ENCODE measurements at regions not wholly inside any gene's neighbourhood (a gene's known extent, or its start where the extent isn't known, plus 50 kb on each side); places are given as distances from the start of the nearest gene placed in this dataset.

DNA sequence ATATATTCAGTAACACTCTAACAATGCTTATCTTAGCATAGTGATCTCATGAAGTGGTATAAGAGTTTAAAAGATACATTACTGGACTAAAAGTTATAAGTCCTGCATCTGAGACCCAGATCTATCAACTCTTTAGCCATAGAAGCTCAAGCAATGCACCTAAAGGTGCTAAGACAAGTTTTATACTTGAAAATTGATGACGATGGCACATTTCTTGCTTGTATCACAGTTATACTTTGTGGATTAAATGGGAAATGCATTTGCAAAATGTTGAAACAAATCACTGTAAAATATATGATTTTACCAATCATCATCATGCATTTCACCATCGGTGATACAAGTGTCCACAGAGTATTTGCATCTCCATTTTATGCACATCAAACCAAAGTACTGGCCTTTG, 525.3 kb upstream of the ZNF385D start:
- H3K27ac Mint-ChIP-seq: no peak overlapping the region
- no peaks in the 10 kb centered on the region for H3K4me1 Mint-ChIP-seq (ENCODE audit: low read depth)
- DNase-seq (no peak), ATAC-seq (replicated peaks in 1 of 2) (no peak)
- no peaks in the 10 kb centered on the region for H3K27me3 Mint-ChIP-seq (ENCODE audit: low read depth)
- H3K9me3 Mint-ChIP-seq: peaks cover 2 to 9% of the 10 kb centered on the region in 2 donors
- H3K4me3 Mint-ChIP-seq: no peak overlapping the region
- no peaks in the 10 kb centered on the region for H3K36me3 Mint-ChIP-seq (ENCODE audit: insufficient read depth in 2 of 2)

DNA sequence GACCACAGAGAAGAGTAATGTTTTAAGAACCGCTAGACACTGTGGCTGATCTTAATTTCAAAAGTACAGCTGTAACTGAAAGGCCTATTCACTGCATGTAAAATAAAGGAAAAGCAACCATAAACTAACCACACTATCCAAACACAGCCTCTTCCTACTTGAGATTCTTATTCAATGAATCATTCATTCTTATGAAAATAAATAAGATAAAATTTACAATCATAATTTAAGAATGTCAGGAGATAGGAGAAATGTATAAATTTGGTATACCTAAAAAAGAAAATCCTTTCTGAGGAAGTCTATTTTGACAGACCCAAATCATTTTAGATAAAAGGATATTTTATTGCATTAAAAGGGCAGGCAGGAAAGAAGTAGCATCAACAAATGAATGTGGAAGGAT, 533.5 kb upstream of the ZNF385D start:
- H3K27ac Mint-ChIP-seq: no peak overlapping the region
- ATAC-seq (replicated peaks in 1 of 2) (no peak), DNase-seq (no peak)
- no peaks in the 10 kb centered on the region for H3K36me3 Mint-ChIP-seq (ENCODE audit: insufficient read depth in 2 of 2)
- no peak overlapping the region for H3K4me3 Mint-ChIP-seq
- no peaks in the 10 kb centered on the region for H3K4me1 Mint-ChIP-seq (ENCODE audit: low read depth)
- H3K9me3 Mint-ChIP-seq: peaks cover 7 to 9% of the 10 kb centered on the region in 2 donors
- H3K27me3 Mint-ChIP-seq (ENCODE audit: low read depth): no peaks in the 10 kb centered on the region

DNA sequence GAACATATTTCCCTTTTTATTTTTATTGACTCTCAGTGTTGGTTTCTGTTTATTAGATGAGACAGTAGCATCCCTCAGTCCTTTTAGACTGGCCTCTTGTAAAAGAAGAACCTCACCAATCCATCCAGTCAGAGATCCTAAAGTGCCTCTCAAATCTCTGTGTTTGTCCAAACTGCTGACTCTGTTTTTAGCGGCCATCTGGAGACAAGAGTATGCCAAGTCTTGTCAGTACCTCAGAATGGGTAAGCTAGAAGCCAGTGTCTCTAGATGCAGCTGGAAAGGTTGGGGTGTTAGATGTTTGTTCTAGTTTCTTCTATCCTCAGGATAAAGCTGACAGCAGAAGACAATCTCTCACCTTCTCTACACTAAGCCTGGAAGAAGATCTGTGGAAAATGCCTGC, 537.7 kb upstream of the ZNF385D start:
- Mint-ChIP-seq H3K27ac (no peak overlapping the region), H3K4me3 (no peak overlapping the region), H3K36me3 (ENCODE audit: insufficient read depth in 2 of 2) (no peaks in the 10 kb centered on the region), H3K27me3 (ENCODE audit: low read depth) (no peaks in the 10 kb centered on the region), H3K9me3 (peaks cover 2 to 4% of the 10 kb centered on the region in 2 donors), H3K4me1 (ENCODE audit: low read depth) (no peaks in the 10 kb centered on the region)
- no peak for ATAC-seq (replicated peaks in 1 of 2)
- DNase-seq: no peak

DNA sequence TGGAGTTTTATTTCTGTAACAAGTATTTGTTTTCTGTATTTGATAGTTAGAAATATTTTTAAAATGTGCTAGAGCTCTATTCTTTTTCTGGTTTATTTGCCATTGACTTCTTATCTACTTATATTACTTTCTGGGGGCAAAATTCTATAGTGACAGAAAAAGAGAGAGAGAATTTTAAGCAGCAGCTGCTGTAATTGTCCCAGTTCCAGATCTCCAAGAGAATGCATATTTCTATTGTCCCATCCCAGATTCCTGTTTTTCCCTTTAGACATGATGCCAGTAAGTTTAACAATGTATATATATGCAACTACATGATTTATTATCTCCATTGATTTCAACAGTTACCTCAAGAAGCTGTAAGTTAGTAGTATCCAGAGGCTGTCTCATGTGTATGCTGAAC, 541.7 kb upstream of the ZNF385D start:
- Mint-ChIP-seq H3K36me3 (ENCODE audit: insufficient read depth in 2 of 2) (no peaks in the 10 kb centered on the region), H3K27me3 (ENCODE audit: low read depth) (no peaks in the 10 kb centered on the region), H3K9me3 (peaks cover 4 to 5% of the 10 kb centered on the region in 2 donors), H3K4me3 (no peak overlapping the region), H3K27ac (no peak overlapping the region), H3K4me1 (ENCODE audit: low read depth) (no peaks in the 10 kb centered on the region)
- no peak for ATAC-seq (replicated peaks in 1 of 2)
- DNase-seq: no peak

DNA sequence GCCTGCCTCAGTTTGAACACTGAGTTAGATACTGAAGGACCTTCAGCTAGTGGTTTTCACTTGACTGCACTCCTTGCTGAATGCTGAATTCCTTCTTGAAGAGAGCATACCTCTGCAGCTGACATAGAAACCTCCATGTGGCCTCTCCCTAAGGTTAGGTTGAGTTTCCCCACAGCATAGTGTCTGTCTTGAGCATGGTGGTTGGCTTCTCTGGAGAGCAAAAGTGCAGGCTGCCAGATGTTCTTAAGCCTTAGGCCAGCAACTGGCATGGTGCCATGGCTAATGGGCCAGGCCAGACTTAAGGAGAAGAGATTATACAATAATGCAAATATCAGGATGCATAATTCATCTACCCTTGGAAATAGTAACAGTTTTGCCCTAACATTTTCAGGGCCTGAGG, 545.6 kb upstream of the ZNF385D start:
- no peak for DNase-seq
- H3K36me3 Mint-ChIP-seq (ENCODE audit: insufficient read depth in 2 of 2): no peaks in the 10 kb centered on the region

DNA sequence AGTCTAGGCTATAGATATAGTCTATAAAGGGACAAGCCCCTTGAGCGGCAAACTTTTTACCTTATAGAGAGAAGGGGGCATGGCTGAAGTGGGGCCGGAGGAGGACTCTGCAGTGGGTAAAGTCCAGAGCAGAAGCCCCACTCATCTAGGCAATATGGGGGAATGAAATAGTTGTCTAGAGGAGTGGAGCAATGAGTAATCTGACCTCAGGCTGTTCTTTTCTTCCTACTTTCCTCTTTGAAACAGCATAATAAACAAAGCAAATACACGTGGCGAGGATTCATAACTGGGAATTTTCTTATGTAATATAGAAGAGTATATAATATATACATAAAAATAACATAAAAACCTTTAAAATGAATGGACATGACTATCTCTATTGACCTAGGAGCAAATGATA, 546.4 kb upstream of the ZNF385D start:
- Mint-ChIP-seq H3K4me3 (no peak overlapping the region), H3K9me3 (peaks cover 8 to 10% of the 10 kb centered on the region in 2 donors), H3K36me3 (ENCODE audit: insufficient read depth in 2 of 2) (no peaks in the 10 kb centered on the region), H3K27me3 (ENCODE audit: low read depth) (no peaks in the 10 kb centered on the region), H3K27ac (no peak overlapping the region), H3K4me1 (ENCODE audit: low read depth) (no peaks in the 10 kb centered on the region)
- ATAC-seq (replicated peaks in 1 of 2) (no peak), DNase-seq (no peak)

More for the DNA sequence above, 545.6 kb upstream of the ZNF385D start:
- peaks cover 8 to 10% of the 10 kb centered on the region in 2 donors for H3K9me3 Mint-ChIP-seq
- H3K27ac Mint-ChIP-seq: no peak overlapping the region
- H3K4me1 Mint-ChIP-seq (ENCODE audit: low read depth): no peaks in the 10 kb centered on the region
- H3K27me3 Mint-ChIP-seq (ENCODE audit: low read depth): no peaks in the 10 kb centered on the region
- no peak overlapping the region for H3K4me3 Mint-ChIP-seq
- ATAC-seq (replicated peaks in 1 of 2): no peak

DNA sequence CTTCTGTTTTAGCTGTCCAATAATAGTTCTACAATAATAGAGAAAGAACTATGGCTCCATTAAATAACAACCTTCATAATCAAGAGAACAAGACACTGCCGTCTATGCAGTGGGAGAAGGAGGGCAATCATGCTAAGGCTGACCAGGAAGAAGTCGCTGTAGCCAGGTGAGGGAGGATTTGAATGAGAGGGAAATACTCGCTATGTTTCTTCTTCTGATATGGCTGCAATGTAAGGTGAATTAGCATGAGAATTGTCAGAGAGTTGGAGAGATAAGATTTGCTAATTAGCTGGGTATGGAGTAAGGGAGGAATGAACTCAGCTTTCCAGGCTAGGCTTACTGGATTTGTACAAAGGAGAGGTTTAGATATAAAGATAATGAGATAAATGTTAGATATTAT, 555.4 kb upstream of the ZNF385D start:
- Mint-ChIP-seq H3K4me3 (no peak overlapping the region), H3K36me3 (ENCODE audit: insufficient read depth in 2 of 2) (no peaks in the 10 kb centered on the region), H3K4me1 (ENCODE audit: low read depth) (no peaks in the 10 kb centered on the region), H3K27ac (no peak overlapping the region), H3K9me3 (peaks cover 0 to 3% of the 10 kb centered on the region in 2 donors), H3K27me3 (ENCODE audit: low read depth) (no peaks in the 10 kb centered on the region)
- ATAC-seq (replicated peaks in 1 of 2) (no peak), DNase-seq (no peak)

DNA sequence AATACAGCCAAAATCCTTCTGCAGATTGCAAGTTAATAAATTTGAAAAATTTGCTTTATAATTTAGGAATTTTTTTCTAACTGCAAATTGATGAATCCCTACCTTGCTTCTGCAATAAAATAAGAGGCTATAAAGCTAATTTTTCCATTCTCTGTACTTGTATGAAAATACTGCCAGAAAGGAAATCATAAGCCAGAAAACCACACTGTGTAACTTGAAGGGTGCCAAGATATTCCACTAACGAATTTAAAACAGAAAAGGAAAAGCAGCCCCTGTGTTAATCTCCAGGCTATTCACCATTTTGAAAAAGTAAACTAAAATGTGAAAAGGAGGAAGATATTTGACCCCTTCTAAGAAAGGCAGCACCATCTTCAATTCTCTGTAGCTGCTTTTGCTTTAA, 557.9 kb upstream of the ZNF385D start:
- no peaks in the 10 kb centered on the region for H3K4me1 Mint-ChIP-seq (ENCODE audit: low read depth)
- no peak for ATAC-seq (replicated peaks in 1 of 2)
- peaks cover 1 to 7% of the 10 kb centered on the region in 2 donors for H3K9me3 Mint-ChIP-seq
- no peaks in the 10 kb centered on the region for H3K27me3 Mint-ChIP-seq (ENCODE audit: low read depth)
- no peak overlapping the region for H3K4me3 Mint-ChIP-seq
- no peak overlapping the region for H3K27ac Mint-ChIP-seq
- H3K36me3 Mint-ChIP-seq (ENCODE audit: insufficient read depth in 2 of 2): no peaks in the 10 kb centered on the region
- no peak for DNase-seq

DNA sequence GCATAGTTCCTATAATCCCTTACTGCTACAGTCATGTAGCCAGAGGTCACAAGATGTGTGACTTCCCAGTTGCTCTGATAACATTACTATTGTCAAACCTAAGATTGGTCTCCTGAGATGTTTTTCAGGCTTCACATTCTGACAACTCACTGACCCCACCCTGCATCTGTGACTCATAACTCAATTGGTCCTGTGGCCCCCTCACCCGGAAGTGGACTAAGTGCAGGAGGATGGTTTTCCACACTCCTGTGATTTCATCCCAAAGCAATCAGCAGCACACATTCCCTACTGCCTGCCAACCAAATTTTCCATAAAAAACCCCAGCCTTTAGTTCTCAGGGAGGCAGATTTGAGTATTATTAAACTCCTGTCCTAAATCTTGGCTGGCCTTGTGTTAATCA, 564.9 kb upstream of the ZNF385D start:
- ATAC-seq (replicated peaks in 1 of 2) (no peak), DNase-seq (no peak)
- Mint-ChIP-seq H3K27ac (no peak overlapping the region), H3K4me3 (no peak overlapping the region), H3K4me1 (ENCODE audit: low read depth) (no peaks in the 10 kb centered on the region), H3K27me3 (ENCODE audit: low read depth) (no peaks in the 10 kb centered on the region), H3K36me3 (ENCODE audit: insufficient read depth in 2 of 2) (no peaks in the 10 kb centered on the region), H3K9me3 (peaks cover 8 to 13% of the 10 kb centered on the region in 2 donors)

DNA sequence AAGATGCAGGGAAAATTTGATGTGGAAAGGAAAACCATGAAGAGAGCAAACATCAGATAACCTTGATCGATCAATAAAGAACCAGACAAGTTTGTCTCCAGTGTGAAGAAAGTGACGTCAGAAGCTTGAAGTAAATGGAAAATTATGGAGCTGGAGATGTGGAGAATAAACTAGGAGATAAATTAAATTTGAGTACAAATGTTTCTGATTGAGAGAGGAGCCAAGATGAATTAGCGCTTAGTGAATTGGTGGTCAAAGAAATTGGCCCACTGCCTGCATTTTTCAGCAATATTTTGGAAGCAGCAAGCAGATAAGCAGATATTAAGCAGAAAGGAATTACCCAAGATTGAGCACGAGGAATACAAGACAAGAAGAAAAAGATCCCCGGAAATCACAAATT, 567.3 kb upstream of the ZNF385D start:
- peaks cover 9% of the 10 kb centered on the region in 2 donors for H3K9me3 Mint-ChIP-seq
- H3K27me3 Mint-ChIP-seq (ENCODE audit: low read depth): no peaks in the 10 kb centered on the region
- no peak for DNase-seq
- H3K27ac Mint-ChIP-seq: no peak overlapping the region
- H3K4me1 Mint-ChIP-seq (ENCODE audit: low read depth): no peaks in the 10 kb centered on the region
- H3K4me3 Mint-ChIP-seq: no peak overlapping the region
- H3K36me3 Mint-ChIP-seq (ENCODE audit: insufficient read depth in 2 of 2): no peaks in the 10 kb centered on the region
- no peak for ATAC-seq (replicated peaks in 1 of 2)

DNA sequence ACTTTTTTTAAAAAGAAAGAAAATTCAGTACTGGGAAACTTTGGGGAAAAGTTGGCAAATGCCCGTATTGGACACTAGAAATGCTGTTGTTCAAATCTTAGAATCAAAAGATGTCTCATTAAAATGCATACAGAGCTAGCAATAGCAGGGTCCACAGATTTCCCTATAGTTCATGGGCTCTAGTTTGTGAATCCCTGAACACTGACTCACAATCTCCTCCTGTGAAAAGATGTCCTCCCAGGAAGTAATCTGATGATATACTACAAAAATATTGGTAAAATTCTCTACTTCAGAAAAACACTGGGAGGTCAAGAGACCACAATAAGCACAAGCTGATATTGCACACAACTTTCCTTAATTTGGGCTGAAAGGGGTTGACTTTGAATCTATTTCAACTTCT, 568.4 kb upstream of the ZNF385D start:
- ATAC-seq (replicated peaks in 1 of 2) (no peak), DNase-seq (no peak)
- Mint-ChIP-seq H3K27ac (no peak overlapping the region), H3K4me1 (ENCODE audit: low read depth) (no peaks in the 10 kb centered on the region), H3K9me3 (peaks cover 9% of the 10 kb centered on the region in 2 donors), H3K36me3 (ENCODE audit: insufficient read depth in 2 of 2) (no peaks in the 10 kb centered on the region), H3K4me3 (no peak overlapping the region), H3K27me3 (ENCODE audit: low read depth) (no peaks in the 10 kb centered on the region)

DNA sequence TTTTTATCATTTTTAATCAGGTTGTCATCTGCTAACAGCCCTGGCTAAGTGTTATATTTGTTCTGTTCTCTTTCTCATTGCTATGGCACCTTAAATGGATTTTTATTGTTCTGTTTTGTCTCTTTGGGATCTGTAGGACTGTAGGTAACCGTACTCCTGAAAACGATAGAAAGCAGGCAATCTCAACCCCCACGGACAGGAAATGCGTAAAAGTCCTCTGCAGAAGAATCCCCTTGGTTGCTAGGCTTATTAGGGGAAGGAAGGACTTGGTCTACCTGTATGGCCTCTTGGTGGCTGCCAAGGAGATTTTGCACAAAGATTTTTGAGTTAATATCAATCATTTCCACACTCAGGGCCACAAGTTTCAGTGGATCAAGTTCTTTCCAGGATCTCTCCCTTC, 571.9 kb upstream of the ZNF385D start:
- Mint-ChIP-seq H3K27ac (no peak overlapping the region), H3K4me1 (ENCODE audit: low read depth) (no peaks in the 10 kb centered on the region), H3K27me3 (ENCODE audit: low read depth) (no peaks in the 10 kb centered on the region), H3K4me3 (no peak overlapping the region), H3K36me3 (ENCODE audit: insufficient read depth in 2 of 2) (no peaks in the 10 kb centered on the region), H3K9me3 (peaks cover 3 to 6% of the 10 kb centered on the region in 2 donors)
- DNase-seq: no peak
- no peak for ATAC-seq (replicated peaks in 1 of 2)

DNA sequence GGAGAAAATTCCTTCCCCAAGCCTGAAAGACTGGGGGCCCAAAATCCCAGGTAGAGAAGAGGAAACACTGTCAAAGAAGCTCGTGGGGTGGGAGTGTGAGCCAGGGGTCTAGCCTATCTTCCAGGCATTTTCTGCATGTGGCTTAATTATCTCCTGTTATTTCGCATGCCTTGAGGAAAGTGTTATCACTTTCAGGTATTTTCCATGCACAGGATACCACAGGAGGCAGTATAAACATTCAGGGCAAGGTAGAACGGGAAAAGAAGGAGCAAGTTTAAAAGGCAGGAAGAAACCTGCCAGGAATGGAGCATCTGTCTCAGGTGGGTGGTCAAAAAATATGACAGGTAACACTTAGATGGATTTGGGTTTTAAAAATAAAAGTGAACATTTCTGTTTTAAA, 575.3 kb upstream of the ZNF385D start:
- Mint-ChIP-seq H3K4me3 (no peak overlapping the region), H3K27me3 (ENCODE audit: low read depth) (no peaks in the 10 kb centered on the region), H3K9me3 (peaks cover 5 to 8% of the 10 kb centered on the region in 2 donors)

DNA sequence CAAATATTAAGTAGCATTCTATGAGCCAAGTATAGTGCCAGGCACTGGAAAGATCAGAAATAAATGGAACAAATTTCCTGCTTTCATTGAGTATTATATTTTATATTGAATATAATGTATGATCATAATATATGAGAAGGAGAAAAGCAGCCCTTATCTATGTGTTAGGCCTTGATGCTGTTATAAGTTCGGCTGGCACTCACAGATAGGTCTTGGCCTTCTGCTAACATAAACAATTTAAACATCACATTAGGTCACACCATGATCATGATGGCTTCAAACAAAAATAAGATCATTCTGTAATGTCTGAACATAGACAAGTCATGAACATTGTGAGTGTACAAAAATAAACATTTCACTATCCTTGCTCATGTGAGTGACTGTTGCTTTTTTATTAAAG, 584.0 kb upstream of the ZNF385D start:
- no peaks in the 10 kb centered on the region for H3K4me1 Mint-ChIP-seq (ENCODE audit: low read depth)
- H3K36me3 Mint-ChIP-seq (ENCODE audit: insufficient read depth in 2 of 2): no peaks in the 10 kb centered on the region
- peaks cover 0 to 4% of the 10 kb centered on the region in 2 donors for H3K9me3 Mint-ChIP-seq
- no peak overlapping the region for H3K4me3 Mint-ChIP-seq
- H3K27me3 Mint-ChIP-seq (ENCODE audit: low read depth): no peaks in the 10 kb centered on the region
- no peak overlapping the region for H3K27ac Mint-ChIP-seq
- ATAC-seq (replicated peaks in 1 of 2) (no peak), DNase-seq (no peak)

More for the DNA sequence above, 575.3 kb upstream of the ZNF385D start:
- ATAC-seq (replicated peaks in 1 of 2) (no peak), DNase-seq (no peak)
- Mint-ChIP-seq H3K27ac (no peak overlapping the region), H3K4me1 (ENCODE audit: low read depth) (no peaks in the 10 kb centered on the region), H3K36me3 (ENCODE audit: insufficient read depth in 2 of 2) (no peaks in the 10 kb centered on the region)
